AML-193 (cell line): ENCODE measurements at regions not wholly inside any gene's neighbourhood (a gene's known extent, or its start where the extent isn't known, plus 50 kb on each side); places are given as distances from the start of the nearest gene placed in this dataset.
"Not testable (repeated sequence)": the region's sequence is repeated elsewhere in the genome, so short reads cannot be mapped to it uniquely, and the experiment has no call there.

Experiments
- DNase-seq, 2 experiments: peaks; one replicate each; lab custom pipeline; 2025; lab: John Stamatoyannopoulos, UW

- no peak for DNase-seq
These were observed 405.3 kb upstream of the CLINT1 start for GRCh38 chr5:158264264-158264663.

- no peak for DNase-seq
These were observed 402.9 kb upstream of the CLINT1 start for GRCh38 chr5:158261674-158262367.

- DNase-seq = no peak
These were observed 397.2 kb upstream of the CLINT1 start for GRCh38 chr5:158256096-158256495.

- DNase-seq = no peak
These were observed 396.7 kb upstream of the CLINT1 start for GRCh38 chr5:158255609-158256008.

GRCh38 chr5:158246661-158247060 is 387.7 kb upstream of the CLINT1 start:
- DNase-seq = no peak

DNA sequence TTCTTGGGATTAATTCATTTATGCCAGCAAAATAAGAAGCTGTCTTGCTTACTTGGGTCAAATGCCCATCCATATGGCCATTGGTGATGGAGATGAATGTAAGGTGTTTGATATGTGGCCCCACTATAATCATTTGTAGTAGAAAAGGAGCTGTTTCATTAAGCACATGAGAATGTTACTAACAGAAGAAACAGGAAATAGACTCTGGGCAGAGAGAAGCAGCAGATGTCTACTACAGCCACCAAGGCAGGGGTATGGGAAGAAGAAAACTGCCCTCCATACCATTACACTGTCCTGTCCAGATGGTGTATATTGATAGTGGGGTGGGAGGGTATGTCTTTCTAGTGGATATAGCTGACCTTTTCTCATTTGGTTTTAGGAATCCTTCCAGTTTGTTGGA is 386.6 kb upstream of the CLINT1 start:
- DNase-seq = no peak

- DNase-seq = no peak
These were observed 385.9 kb upstream of the CLINT1 start for GRCh38 chr5:158244882-158245281.

DNA sequence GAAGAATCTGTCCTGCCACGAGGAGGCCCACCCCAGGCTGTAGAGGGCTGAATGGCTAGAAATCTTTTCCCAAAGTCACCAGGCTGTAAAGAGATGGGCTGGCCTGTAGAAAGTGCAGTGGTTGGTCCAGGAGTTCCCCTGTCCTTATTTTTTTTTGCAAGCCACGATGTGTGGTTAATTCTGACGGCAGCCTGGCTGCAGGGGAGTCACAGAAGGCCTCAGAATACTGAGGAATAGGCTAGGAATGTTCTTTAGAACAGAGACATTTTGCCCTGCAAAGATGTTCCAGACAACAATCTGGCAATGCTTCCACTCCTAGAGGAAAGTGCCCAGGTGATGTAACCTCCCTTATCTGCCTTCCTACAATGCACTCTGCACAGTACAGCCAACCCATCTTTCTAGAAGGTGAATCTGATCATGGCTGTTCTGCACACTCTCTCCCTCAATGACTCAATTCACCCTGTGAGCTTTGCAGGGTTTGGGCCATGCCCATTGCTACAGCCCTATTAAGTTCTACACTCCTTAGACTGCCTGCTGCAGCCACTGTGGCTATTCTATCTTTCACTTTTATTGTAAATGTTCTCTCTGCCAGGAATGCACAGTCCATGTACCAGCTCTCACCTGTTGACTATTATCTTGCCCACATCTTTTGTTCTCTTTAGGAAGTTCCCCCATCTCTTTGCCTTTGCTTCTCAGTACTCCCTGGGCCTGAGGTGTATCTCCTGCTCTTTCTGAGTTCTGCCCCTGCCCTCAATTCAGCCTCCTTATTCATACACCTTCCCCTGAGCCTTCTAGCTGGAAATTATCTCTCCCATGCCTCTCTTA is 377.8 kb upstream of the CLINT1 start:
- DNase-seq = no peak

GRCh38 chr5:158235159-158235547 is 376.2 kb upstream of the CLINT1 start:
- no peak for DNase-seq

- peak in 1 of 2 experiments; percentile 27 for DNase-seq
These were observed 375.6 kb upstream of the CLINT1 start for GRCh38 chr5:158234323-158235158.

- DNase-seq = peak; percentile 30 to 51
These were observed 374.9 kb upstream of the CLINT1 start for GRCh38 chr5:158233735-158234322.

- DNase-seq = not testable (repeated sequence)
These were observed 368.4 kb upstream of the CLINT1 start for GRCh38 chr5:158227314-158227713.

- DNase-seq = no peak
These were observed 367.6 kb upstream of the CLINT1 start for GRCh38 chr5:158226496-158226895.

GRCh38 chr5:158224253-158224652 is 365.3 kb upstream of the CLINT1 start:
- peak in 1 of 2 experiments; percentile 1 for DNase-seq

- DNase-seq = no peak
These were observed 364.2 kb upstream of the CLINT1 start for GRCh38 chr5:158223054-158223600.

DNA sequence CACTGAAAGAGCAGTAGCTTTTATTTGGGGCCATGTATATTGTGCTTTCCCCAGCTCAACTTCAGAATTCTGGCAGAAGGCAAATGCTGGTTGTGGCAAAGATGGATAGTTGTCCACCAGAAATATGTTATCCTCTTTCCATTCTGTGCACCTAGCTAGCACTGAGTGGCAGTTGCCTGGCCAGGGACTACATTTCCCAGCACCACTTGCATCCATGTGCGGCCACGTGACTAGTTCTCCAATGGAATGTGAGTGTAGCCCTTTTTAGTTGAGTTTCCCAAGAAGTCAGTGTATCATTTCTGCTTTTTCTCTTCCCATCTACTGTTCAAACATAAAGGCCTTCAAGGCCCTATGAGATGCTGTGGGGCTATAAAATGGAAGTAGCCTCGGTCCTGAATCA is 354.0 kb upstream of the CLINT1 start:
- no peak for DNase-seq

GRCh38 chr5:158212237-158212636 is 353.3 kb upstream of the CLINT1 start:
- no peak for DNase-seq

DNA sequence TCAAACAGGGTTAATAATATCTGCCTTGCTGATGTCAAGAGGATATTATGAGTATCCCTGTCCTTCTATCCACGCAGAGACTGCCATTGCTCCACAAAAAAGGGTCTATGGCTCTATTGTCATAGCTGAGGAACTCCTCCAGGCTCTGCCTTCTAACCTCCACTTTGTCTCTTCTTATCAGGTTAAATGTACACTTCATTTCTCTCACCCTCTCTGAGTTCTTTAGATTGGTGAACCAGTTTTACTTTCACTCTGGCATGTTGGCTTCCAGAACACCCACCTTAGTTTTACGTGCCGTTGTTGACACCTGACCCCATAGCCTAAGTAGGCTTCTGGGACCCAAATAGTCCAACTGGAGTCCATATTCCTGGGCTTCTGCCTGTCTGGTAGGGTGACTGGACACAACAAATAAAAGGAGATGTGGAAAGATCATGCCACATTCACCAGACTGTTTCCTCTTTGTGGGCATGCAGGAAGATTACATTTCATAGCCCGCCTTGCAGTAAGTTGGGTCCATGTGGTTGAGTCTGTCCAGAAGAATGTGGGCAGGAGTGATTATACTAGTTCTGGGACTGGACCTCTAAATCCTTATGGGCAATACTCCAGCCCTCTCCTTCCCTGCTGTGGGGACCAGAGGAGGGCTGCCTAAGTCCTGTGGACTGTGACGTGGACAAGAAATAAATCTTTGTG is 350.4 kb upstream of the CLINT1 start:
- no peak for DNase-seq

- no peak for DNase-seq
These were observed 348.8 kb upstream of the CLINT1 start for GRCh38 chr5:158207733-158208132.

- no peak for DNase-seq
These were observed 347.0 kb upstream of the CLINT1 start for GRCh38 chr5:158205992-158206391.

DNA sequence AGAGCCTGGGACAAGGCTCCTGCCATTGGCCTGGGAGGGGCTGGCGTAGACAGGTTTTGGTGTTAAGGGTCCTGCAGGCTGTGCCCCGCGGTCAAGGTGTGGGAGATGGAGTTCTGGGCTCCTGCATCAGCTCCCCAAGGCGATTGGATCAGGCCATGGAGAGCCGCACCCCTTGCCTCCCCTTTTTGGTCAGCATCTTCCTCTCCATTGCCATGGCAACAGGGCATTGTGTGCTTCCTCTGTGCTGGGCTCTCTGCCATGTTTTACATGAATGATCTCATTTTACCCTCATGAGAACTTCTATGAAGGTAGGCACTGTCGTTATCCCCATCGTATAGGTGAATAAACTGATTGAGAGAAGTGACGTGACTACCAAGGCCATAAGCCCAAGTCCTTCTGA is 344.3 kb upstream of the CLINT1 start:
- DNase-seq = no peak
